NT2/D1 (cell line): ENCODE measurements at regions not wholly inside any gene's neighbourhood (a gene's known extent, or its start where the extent isn't known, plus 50 kb on each side); places are given as distances from the start of the nearest gene placed in this dataset.

Source experiments
- SUZ12 ChIP-seq: IDR thresholded peaks from 2 replicates; pipeline ENCODE4 v1.6.1; 2011; ENCODE audit not compliant: insufficient read length, insufficient read depth; ENCODE audit errors: extremely low read depth
- YY1 ChIP-seq: IDR thresholded peaks from 2 replicates; pipeline ENCODE4 v1.6.1; 2011; ENCODE audit not compliant: insufficient read length, insufficient read depth

DNA sequence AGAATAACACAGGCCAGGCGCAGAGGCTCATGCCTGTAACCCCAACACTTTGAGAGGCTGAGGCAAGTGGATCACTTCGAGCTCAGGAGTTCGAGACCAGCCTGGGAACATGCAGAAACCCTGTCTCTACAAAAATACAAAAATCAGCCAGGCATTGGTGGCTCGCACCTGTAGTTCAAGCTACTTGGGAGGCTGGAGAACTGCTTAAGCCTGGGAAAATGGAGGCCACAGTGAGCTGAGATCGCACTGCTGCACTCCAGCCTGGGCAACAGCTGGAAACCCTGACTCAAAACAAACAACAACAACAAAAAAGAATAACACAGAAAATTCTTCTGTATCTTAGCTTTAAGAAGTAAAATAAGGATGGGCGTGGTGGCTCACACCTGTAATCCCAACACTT is 440.3 kb downstream of the LRATD1 start:
- no peak for TF ChIP-seq YY1
- no peak for TF ChIP-seq SUZ12
